ENCODE measurements at regions not wholly inside any gene's neighbourhood (a gene's known extent, or its start where the extent isn't known, plus 50 kb on each side); places are given as distances from the start of the nearest gene placed in this dataset.

GRCh38 chr3:102629943-102630342 is 195.1 kb downstream of the ZPLD1 start:
- TF ChIP-seq CTCF (optimal IDR thresholded peaks at IDR 0.05 in 1 of 3, IDR thresholded peaks at IDR 0.05 in 1 of 3, conservative IDR thresholded peaks at IDR 0.05 in 1 of 3; ENCODE audit: extremely low read depth in 1 of 3, insufficient read depth in 2 of 3, low read length in 3 of 3) (no peak), EZH2 (IDR thresholded peaks at IDR 0.05; ENCODE audit: low read length) (no peak)
